Uterus (tissue), 3 donors: ENCODE measurements at regions not wholly inside any gene's neighbourhood (a gene's known extent, or its start where the extent isn't known, plus 50 kb on each side); places are given as distances from the start of the nearest gene placed in this dataset.

ENCODE experiments used
- DNase-seq, 2 donors: peaks; one replicate each; pipeline ENCODE4 v3.0.0-alpha.2; 2019 to 2020
- H3K27ac ChIP-seq, 2 donors: fragments of 200-600 bp; sonication (generic); 1 replicate in 1 of 2; 2 replicates in 1 of 2; pipeline ENCODE4 v1.5.1; 2016 to 2018
- H3K27me3 ChIP-seq, 2 donors: fragments of 200-600 bp; sonication (generic); one replicate each; pipeline ENCODE4 v1.5.1; 2018 to 2019; ENCODE audit warnings: control low read depth in 1 of 2
- H3K36me3 ChIP-seq, 2 donors: fragments of 200-600 bp; sonication (generic); one replicate each; pipeline ENCODE4 v1.5.1; 2019; ENCODE audit warnings: control low read depth in 1 of 2
- H3K4me1 ChIP-seq, 2 donors: fragments of 200-600 bp; sonication (generic); one replicate each; pipeline ENCODE4 v1.5.1; 2018 to 2019; ENCODE audit warnings: control low read depth in 1 of 2
- H3K4me3 ChIP-seq, 2 donors: fragments of 200-600 bp; sonication (generic); 1 replicate in 1 of 2; 2 replicates in 1 of 2; pipeline ENCODE4 v1.5.1; 2018 to 2019; ENCODE audit warnings: mild to moderate bottlenecking in 1 of 2
- H3K9me3 ChIP-seq, 2 donors: fragments of 200-600 bp; sonication (generic); one replicate each; pipeline ENCODE4 v1.5.1; 2019; ENCODE audit warnings: control low read depth in 1 of 2
- CTCF ChIP-seq, 4 experiments: fragments of 200-600 bp in 2 of 4; fragments of 450-650 bp in 2 of 4; sonication (generic) in 2 of 4; IDR thresholded peaks; one replicate each; pipeline ENCODE4 v1.5.1; 2016 to 2019; ENCODE audit warnings: antibody characterized with exemption in 4 of 4, mild to moderate bottlenecking in 2 of 4, moderate library complexity in 1 of 4
- POLR2A ChIP-seq, 2 donors: fragments of 450-650 bp; IDR thresholded peaks; one replicate each; pipeline ENCODE4 v1.6.1; 2016; ENCODE audit warnings: antibody characterized with exemption in 2 of 2, mild to moderate bottlenecking in 1 of 2, moderate library complexity in 1 of 2
- intact Hi-C: fragments of 100-400 bp; cut with DNase I; formaldehyde crosslinking; loops from one replicate; pipeline ENCODE4 v1.15.1; 2023; ENCODE audit warnings: low total_unique reads
- donor health status: DM: yes; HTN: yes; CAD: no.

- no peaks in the 10 kb centered on the region for H3K9me3 ChIP-seq
- H3K27me3 ChIP-seq: no peaks in the 10 kb centered on the region
- DNase-seq: no peak
- no peak overlapping the region for H3K4me3 ChIP-seq
- no peaks in the 10 kb centered on the region for H3K36me3 ChIP-seq
- TF ChIP-seq CTCF (IDR thresholded peaks at IDR 0.05): no peak
- TF ChIP-seq POLR2A (IDR thresholded peaks at IDR 0.05): no peak
- intact Hi-C loops: no loop called here
- no peak overlapping the region for H3K27ac ChIP-seq
- H3K4me1 ChIP-seq: no peaks in the 10 kb centered on the region
Observed at GRCh38 chr3:20403986-20404740, 218.2 kb upstream of the SGO1 start.

- peak in 1 of 2 donors; percentile 23 for DNase-seq
- Histone ChIP-seq H3K27ac (no peak overlapping the region), H3K27me3 (no peaks in the 10 kb centered on the region), H3K4me1 (no peaks in the 10 kb centered on the region), H3K9me3 (no peaks in the 10 kb centered on the region), H3K4me3 (no peak overlapping the region), H3K36me3 (no peaks in the 10 kb centered on the region)
- intact Hi-C loops: no loop called here
- no peak for TF ChIP-seq CTCF (IDR thresholded peaks at IDR 0.05)
- no peak for TF ChIP-seq POLR2A (IDR thresholded peaks at IDR 0.05)
Observed at GRCh38 chr3:20401253-20401652, 215.2 kb upstream of the SGO1 start.

- TF ChIP-seq CTCF (IDR thresholded peaks at IDR 0.05) (no peak), POLR2A (IDR thresholded peaks at IDR 0.05) (no peak)
- H3K27ac ChIP-seq: no peak overlapping the region
- intact Hi-C loops: no loop called here
Observed at GRCh38 chr3:20400686-20401085, 214.7 kb upstream of the SGO1 start.

GRCh38 chr3:20400281-20400680 lies 214.3 kb upstream of the SGO1 start:
- Histone ChIP-seq H3K36me3 (no peaks in the 10 kb centered on the region), H3K27ac (no peak overlapping the region), H3K4me3 (no peak overlapping the region), H3K9me3 (no peaks in the 10 kb centered on the region), H3K27me3 (no peaks in the 10 kb centered on the region), H3K4me1 (no peaks in the 10 kb centered on the region)
- intact Hi-C loops: no loop called here
- DNase-seq: no peak
- TF ChIP-seq POLR2A (IDR thresholded peaks at IDR 0.05): no peak
- no peak for TF ChIP-seq CTCF (IDR thresholded peaks at IDR 0.05)

More at GRCh38 chr3:20400686-20401085, 214.7 kb upstream of the SGO1 start:
- no peaks in the 10 kb centered on the region for H3K9me3 ChIP-seq
- no peaks in the 10 kb centered on the region for H3K36me3 ChIP-seq
- H3K27me3 ChIP-seq: no peaks in the 10 kb centered on the region
- DNase-seq: no peak
- H3K4me1 ChIP-seq: no peaks in the 10 kb centered on the region
- no peak overlapping the region for H3K4me3 ChIP-seq

GRCh38 chr3:20396335-20396734 lies 210.3 kb upstream of the SGO1 start:
- no peak for TF ChIP-seq CTCF (IDR thresholded peaks at IDR 0.05)
- TF ChIP-seq POLR2A (IDR thresholded peaks at IDR 0.05): no peak
- Histone ChIP-seq H3K4me3 (no peak overlapping the region), H3K4me1 (no peaks in the 10 kb centered on the region), H3K36me3 (no peaks in the 10 kb centered on the region), H3K27me3 (no peaks in the 10 kb centered on the region), H3K27ac (no peak overlapping the region), H3K9me3 (no peaks in the 10 kb centered on the region)
- intact Hi-C loops: no loop called here
- DNase-seq: no peak
